NB4 (cell line): ENCODE measurements at regions not wholly inside any gene's neighbourhood (a gene's known extent, or its start where the extent isn't known, plus 50 kb on each side); places are given as distances from the start of the nearest gene placed in this dataset.

Experiments
- DNase-seq: peaks from one replicate; pipeline ENCODE4 v3.0.0; 2010; ENCODE audit warnings: low read depth
- H3K4me3 ChIP-seq: one replicate; pipeline ENCODE4 v1.5.1; 2011; ENCODE audit warnings: mild to moderate bottlenecking, low read depth, low read length, moderate library complexity
- MAX ChIP-seq: IDR thresholded peaks from 2 replicates; pipeline ENCODE4 v1.6.1; 2011; ENCODE audit warnings: low read depth, low read length
- MYC ChIP-seq: IDR thresholded peaks from 2 replicates; pipeline ENCODE4 v1.6.1; 2011; ENCODE audit warnings: low read depth, low read length
- POLR2A ChIP-seq: IDR thresholded peaks from 2 replicates; pipeline ENCODE4 v1.6.1; 2011; ENCODE audit warnings: mild to moderate bottlenecking; ENCODE audit not compliant: insufficient read length; ENCODE audit errors: extremely low read depth
- TF ChIP-seq, protein P1 (sequence below): IDR thresholded peaks from one replicate; pipeline ENCODE4 v1.5.1; 2012; ENCODE audit warnings: low read depth, low read length

GRCh38 chr3:22971497-22971896 lies 231.6 kb upstream of the UBE2E2 start:
- DNase-seq = no peak
- no peak overlapping the region for H3K4me3 ChIP-seq
- no peak for TF ChIP-seq MYC
- no peak for TF ChIP-seq MAX
- no peak for TF ChIP-seq POLR2A
- TF ChIP-seq, protein P1, sequence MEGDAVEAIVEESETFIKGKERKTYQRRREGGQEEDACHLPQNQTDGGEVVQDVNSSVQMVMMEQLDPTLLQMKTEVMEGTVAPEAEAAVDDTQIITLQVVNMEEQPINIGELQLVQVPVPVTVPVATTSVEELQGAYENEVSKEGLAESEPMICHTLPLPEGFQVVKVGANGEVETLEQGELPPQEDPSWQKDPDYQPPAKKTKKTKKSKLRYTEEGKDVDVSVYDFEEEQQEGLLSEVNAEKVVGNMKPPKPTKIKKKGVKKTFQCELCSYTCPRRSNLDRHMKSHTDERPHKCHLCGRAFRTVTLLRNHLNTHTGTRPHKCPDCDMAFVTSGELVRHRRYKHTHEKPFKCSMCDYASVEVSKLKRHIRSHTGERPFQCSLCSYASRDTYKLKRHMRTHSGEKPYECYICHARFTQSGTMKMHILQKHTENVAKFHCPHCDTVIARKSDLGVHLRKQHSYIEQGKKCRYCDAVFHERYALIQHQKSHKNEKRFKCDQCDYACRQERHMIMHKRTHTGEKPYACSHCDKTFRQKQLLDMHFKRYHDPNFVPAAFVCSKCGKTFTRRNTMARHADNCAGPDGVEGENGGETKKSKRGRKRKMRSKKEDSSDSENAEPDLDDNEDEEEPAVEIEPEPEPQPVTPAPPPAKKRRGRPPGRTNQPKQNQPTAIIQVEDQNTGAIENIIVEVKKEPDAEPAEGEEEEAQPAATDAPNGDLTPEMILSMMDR = no peak

DNA sequence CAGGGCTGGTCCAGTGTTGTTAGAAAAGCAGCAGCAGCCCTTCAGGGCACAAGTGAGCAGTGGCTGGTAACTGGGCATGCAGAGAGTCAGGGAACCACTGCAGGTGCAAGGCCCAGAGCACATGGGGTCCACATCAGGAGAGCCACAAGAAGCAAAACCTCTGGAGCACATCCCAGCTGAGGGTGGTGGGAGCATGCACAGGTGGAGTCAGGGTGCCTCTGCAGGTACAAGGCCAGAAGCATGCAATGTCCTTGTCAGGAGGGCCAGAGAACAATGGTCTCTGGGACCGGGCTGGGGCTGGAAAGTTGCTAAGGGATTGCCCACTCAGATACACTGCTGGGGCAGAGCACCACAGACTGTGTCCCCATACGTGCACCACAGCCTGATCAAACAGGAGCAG lies 226.1 kb upstream of the UBE2E2 start:
- TF ChIP-seq, protein P1 = no peak
- TF ChIP-seq POLR2A (no peak), MAX (no peak), MYC (no peak)

GRCh38 chr3:22977650-22978289 lies 225.4 kb upstream of the UBE2E2 start:
- H3K4me3 ChIP-seq = no peak overlapping the region
- no peak for DNase-seq
- TF ChIP-seq MYC (no peak), MAX (no peak), POLR2A (no peak)
- TF ChIP-seq, protein P1 = no peak

More for the DNA sequence above, 226.1 kb upstream of the UBE2E2 start:
- no peak overlapping the region for H3K4me3 ChIP-seq
- no peak for DNase-seq

DNA sequence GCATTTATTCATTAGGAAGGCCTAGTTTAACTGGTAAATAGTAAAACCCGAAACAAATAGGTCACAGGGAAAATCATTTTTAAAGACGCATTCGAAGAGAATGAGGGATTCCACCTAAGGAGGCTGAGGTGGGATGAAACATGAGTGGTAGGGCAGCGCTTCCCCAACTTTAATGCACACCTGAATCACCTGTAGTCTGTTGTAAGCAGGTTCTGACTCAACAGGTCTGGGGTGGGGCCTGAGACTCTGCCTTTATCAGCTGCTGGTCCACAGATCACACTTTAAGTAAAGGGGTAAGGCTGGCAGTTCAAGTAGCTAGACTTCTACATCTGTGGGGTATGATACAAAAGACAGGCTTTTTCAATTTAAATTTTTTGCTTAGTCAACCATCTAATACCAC lies 223.5 kb upstream of the UBE2E2 start:
- H3K4me3 ChIP-seq = no peak overlapping the region
- no peak for TF ChIP-seq MAX
- no peak for DNase-seq

- TF ChIP-seq MAX (no peak), MYC (no peak), POLR2A (no peak)
- TF ChIP-seq, protein P1 = no peak
- no peak for DNase-seq
- H3K4me3 ChIP-seq = no peak overlapping the region
Observed at GRCh38 chr3:22980346-22980745, 222.8 kb upstream of the UBE2E2 start.

DNA sequence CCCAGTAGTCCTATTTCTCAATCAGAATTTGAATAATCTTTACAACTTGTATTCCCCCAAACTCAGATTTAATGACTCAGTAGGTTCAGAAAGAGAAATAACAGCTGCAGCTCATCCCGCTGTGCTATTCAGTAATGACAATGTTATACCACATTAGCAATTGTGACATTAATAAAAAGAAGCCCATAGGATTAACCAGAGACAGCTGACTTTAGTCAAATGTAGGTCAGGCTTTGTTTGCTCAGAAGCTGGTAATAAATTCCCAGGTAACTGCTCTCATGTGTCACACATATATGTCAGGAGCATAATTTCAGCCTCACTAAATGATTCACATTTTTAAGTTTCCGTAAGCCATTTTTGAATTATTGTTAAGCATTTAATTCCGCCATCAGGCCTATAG lies 222.0 kb upstream of the UBE2E2 start:
- H3K4me3 ChIP-seq = no peak overlapping the region
- no peak for DNase-seq
- TF ChIP-seq MAX (no peak), POLR2A (no peak), MYC (no peak)
- TF ChIP-seq, protein P1 = no peak
